Hematopoietic multipotent progenitor cell treated with erythropoietin and hydrocortisone succinate and interleukin-3 and kit ligand, for 4 days (in vitro differentiated cells): ENCODE measurements at regions not wholly inside any gene's neighbourhood (a gene's known extent, or its start where the extent isn't known, plus 50 kb on each side); places are given as distances from the start of the nearest gene placed in this dataset.
A peak's percentile ranks its signal among the peaks of the same experiment; 100 is the strongest.

Source experiments
- DNase-seq: peaks from one replicate; pipeline ENCODE4 v3.0.0-alpha.2; 2015

DNA sequence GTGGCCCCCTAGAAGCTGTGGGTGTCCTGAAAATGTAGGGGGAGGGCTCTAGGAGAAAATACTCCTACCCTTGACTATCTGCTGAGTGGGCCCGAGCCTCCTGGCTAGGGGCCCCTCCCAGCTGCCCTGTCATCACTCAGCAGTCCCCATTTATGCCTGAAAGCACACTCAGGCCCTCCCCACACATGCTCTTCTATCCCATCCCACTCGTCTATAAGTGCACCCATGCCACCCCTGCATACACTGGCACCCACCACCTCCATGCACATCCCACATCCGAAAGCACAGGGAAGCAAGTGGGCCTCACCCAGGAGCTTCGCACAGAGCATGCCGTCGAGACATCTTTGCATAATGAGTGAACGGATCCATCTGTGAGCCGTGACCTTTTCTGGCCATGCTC lies 80.4 kb upstream of the POU3F1 start:
- no peak for DNase-seq

DNA sequence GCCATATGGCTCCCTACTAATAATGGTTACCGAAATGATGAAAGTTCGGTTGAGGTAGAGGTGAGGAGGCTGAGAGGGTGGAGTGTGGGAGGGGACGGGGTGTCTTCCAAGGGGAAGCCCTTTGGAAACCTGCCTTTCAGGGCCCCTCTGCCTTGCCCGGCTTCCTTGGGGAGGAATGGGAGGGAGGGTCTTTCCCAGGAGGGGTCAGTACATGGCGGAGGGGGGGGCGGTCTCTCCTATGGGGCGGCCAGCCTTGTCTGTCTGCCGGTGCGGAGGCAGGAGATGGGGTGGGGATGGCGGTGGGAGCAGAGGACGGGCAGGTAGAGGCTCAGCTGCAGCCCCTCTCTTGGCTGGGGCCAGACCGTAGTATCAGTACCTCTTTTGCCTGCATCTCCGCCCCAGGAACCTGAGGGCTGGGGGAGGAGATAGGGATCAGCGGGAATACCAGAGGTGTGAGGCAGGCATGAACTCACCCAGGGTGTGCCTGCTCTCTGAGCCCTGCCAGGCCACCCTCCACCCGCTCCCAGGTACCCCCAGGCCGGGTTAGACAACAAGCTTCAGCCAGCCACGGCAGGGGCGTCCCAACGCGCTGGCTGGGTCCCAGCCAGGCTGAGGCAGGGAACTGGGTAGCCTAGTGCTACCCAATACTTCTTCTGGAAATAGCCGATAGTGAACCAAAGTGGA lies 79.4 kb upstream of the POU3F1 start:
- DNase-seq = no peak

DNA sequence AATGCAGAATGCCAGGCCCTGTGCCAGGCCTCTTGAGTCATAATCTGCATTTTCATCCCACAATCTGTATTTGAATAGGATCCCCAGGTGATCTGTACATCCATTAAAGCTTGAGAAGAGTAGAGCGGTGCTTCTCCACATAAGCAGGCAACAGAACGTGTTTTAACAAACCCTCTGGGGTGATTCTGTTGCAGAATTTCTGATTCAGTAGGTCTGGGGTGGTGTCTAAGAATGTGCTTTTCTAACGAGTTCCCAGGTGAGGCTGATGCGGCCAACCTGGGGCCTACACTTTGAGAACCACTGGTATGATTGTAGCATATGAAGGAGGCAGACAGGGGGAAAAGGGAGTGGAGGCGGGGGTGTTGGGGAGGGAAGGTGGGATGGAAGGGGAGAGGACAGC lies 78.4 kb upstream of the POU3F1 start:
- no peak for DNase-seq

DNA sequence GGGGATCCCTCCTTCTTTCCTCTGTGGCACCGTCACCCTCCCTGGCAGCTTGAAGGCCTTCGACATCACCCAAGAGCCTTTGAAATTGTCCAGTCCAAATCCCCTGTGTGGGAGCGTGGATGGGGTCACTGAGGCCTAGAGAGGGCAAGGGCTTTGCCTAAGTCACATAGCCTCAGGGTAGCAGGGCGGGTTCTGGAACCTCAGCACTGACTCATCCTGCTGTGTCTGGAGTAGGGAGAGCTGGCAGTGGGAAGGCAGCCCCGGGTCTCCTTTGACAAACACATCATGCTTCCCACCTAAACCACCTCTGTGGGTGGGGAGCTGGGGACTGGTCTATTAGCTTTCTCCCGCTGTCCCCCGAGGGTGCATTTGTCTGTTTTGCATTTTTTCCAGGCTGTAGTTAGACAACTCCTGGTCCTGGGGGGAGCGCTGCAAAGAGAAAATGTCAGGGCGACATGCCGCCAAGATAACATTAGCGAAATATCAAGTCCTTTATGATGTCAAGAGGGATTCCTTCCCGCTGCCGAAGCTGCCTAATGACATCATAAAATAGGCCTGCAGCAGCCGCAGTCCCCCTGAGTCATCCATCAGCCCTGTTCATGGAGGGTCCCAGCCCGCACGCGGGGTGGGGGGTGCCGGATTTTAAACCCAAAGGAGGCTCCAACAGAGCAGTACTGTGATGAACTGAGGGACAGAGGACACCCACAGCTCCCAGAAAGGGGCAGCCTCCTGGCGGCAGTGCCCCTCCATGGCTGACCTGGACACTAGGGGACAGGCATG lies 77.0 kb upstream of the POU3F1 start:
- DNase-seq = no peak

DNA sequence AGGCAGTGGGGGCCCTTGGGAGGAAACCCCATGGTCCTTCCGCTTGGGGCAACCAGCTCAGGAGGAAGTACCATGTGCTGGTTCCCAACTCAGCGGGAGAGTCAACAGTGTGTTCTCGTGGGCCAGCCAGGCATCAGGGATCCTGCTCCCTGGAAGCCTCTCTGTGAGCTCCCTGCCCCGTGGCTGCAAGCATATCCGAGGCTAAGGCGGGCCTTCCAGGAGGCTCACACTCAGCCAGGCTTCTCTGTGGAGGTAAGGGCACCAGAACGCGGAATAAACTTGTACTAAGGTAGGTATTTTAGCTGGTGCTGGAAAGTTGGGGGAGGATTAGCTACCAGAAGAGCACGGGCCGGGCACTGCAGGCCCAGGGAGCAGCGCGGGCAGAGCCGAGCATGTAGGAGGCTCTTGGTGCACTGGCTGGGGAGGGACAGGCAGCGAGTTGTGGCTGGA lies 74.7 kb upstream of the POU3F1 start:
- no peak for DNase-seq

DNA sequence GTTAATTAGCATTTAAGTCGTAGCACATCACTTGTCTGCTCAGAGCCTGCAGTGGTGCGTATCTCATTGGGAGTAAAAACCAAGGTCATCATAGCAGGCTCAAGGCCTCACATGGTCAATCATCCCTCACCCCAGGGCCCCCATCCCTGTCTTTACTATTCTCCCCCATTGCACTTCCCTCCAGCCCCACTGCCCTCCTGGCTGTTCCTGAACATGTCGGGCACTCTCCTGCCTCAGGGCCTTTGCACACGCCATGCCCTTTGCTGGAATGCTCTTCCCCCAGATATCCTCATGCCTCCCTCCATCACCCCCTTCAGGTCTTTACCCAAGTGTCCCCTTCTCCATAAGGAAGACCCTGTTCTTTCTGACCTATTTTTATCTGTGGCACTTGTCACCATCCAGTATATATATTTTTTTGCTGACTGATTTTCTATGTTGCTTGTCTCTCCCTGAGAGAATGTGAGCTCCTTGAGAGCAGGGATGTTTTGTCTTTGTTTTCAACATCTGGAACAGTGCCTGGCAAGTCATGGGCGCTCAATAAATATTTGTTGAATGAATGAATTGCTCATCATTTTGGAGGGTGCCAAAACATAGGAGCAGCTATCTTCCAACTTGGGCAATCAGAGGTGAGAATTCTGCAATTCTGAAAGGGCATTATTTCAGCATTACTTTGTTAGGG lies 74.1 kb upstream of the POU3F1 start:
- DNase-seq = no peak

DNA sequence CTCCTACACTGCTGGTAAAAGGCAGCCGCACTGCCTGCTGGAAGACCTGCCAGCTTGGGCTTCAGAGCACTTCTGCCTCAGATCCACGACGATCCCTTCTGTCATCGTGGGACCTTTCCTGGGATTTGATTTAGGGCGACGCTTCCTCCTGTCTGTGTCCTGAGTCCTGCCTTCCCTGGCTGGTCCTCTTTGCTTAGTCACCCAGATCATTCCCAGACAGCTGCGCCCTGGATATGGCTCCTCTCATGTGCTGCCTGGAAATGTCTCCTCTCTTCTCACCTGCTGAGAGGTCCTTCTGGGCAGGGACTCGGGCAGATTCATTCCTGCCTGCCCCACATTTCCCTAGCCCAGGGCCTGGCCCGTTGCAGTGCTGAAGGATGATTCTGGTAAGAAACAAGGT lies 72.4 kb upstream of the POU3F1 start:
- DNase-seq = no peak

DNA sequence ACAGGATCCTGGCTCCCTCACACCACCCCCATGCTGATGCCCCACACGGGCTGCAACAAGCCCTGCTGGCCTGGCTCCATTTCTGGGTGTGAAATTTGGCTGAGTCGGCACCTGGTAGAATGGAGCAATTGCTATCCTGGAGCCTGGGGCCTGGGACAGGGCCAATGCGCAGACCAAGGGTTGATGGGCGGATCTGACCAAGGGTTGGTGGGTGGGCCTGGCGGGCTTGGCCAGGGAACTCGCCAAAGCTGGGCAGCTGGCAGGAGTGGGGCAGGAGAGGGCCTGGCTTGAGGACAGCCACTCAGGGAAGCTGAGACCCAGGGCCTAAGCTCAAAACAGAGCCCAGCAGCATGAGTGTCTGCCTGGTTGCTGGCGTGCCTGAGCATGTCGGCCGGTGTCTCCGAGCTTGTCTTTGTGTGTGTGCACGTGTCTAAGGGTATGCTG lies 70.9 kb upstream of the POU3F1 start:
- no peak for DNase-seq

DNA sequence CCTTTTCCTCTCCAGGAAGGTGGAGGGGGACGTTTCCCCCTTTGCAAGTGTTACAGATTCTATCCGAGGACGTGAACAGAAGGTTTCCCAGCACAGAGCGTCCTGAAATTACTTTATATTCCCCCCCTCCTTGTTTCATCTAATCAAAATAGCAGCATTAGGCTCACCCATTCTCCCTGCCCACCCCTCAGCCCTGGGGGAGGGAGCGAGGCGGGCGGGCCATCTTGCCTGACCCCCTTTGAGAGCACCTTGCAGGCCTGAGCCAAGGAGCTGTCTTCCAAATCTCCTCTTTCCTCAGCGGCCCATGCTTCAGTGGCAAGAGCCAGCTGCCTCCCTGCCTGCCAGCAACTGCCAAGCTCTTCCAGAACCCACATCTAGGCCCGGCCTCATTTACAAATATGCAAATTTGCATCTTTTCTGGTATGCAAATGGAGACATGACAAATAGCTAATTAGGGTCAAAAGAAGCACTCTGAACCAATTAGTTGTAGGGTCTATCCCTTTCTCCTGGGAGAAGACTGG lies 69.1 kb upstream of the POU3F1 start:
- DNase-seq = no peak

DNA sequence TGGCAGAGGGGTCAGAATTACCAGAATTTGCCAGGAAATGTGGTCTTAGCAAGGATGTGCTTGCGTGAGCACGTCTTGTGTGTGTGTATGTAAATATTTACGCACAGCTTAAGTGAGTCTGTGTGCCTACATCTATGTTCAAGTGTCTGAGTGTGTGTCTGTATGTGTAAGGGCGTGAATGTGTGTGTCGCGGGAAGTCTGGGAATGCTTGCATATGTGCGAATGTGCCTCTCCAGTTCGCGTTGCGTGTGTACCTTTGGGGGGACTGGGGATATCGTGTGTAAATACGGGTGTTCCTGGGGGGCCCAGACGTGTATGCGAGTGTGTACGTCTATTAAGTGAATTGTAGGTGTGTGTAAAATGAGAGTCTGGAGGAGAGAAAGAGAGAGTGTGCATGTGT lies 68.6 kb upstream of the POU3F1 start:
- DNase-seq = no peak

DNA sequence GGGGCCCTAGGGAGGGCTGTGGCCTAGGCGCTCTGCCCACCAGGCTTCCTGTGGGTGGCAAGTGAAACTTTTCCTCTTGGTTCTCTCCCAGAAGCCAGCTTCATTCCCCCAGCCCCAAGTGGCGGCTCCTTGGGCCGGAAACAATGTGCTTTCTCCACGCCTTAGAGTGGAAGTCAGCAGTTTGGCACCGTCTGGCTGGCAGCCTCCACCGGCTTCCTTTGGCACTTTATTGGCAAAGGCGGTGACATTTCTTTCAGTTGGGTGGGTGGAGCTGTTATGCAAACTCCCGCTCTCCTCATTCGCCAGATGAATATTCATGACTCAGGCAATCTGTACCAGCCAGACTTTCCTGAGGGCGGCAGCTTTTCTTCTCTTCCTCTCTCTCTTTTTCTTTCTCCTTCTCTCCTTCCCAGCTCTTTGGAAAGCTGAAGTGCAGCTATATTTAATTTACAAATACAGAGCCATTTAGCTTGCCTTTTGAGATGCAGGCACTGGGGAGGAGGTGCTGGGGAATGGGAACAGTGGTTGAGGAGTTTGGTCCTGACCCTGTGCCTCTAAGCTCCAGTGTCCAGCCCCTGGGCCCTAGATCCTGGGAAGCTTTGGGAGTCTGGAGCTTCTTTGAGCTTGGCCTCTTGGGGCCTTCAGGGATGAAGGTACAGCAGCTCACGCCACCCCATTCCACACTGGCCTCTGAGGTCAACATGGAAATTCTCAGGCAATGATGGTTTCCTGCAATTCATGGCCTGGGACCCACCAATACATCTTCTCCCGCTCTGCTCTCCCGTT lies 67.8 kb upstream of the POU3F1 start:
- DNase-seq = peak; percentile 62

DNA sequence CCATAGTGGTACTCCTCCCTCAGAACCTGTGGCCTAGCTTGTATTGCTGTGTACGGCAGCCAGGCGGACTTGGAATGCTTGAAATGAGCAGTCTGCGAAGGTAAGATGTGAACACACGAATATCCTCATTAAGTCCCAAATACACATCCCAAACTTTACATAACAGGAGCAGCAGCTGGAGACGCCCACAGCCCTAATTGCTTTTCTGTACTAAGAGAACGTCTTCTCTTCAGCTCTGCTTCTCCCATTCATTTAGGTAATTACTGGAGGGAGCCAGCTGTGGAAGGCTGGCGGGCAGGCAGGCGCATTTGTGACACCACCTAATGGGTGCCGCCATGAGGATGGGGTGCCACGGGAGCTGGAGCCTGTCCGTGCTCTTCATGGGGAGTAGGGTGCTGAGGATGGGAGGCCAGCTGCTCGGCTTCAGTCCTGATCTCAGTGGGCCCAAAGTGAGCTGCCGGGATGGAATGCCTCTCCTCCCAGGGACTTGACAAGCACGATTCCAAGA lies 66.6 kb upstream of the POU3F1 start:
- DNase-seq = no peak

DNA sequence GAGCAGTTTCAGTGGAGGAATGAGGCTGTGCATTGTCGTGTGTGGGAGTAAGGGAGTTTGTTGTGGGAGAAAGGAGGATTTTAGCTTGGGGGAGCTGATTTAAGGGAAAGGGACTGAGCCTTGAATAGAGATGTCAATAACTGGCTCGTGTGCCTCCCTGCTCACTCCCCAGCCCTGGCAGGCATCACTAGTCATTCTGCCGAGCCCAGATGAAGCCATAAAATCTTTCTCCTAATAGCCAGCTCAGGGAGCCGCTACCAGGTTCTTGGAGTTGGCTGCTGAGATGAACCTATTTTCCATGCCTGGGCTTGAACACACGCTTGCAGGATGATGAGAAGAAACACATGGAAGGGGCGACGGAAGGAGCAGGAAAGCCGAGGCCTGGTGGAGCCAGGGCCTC lies 65.0 kb upstream of the POU3F1 start:
- no peak for DNase-seq

DNA sequence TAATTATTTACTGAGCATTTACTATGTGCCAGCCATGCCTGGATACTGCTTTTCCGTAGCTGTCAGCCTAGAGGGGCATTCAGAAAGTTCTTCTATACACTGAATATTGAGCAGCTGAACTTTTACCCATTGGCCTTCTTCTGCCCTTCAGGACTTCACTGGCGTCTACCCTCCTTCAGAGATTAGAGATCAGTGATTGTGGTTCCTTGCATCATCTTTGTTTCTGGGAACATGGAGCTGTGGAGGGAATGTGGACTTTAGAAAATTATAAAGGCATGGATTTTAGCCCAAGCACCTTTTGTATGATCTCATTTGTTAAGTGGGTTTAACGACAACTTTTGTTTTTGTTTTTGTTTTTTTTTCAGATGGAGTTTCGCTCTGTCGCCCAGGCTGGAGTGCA lies 58.7 kb upstream of the POU3F1 start:
- DNase-seq = no peak

DNA sequence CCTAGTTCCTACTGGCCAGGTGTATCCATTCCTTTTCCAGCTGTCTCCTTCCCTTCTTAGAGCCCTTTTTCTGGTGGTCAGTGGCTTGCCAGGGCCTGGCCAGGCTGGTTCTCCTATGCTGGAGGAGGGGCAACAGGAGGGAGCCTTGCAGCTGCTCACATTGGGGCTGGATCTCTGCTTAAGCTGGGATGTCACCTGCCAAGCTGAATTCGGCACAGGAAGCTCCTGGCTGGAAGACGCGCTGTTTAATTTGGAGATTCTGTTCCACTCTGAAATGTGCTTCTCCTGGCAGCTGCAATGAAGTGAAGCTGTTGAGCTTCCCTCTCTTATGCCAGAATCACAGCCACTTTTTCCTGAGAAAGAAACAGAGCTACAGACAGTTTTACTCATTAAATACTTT lies 56.0 kb upstream of the POU3F1 start:
- no peak for DNase-seq

DNA sequence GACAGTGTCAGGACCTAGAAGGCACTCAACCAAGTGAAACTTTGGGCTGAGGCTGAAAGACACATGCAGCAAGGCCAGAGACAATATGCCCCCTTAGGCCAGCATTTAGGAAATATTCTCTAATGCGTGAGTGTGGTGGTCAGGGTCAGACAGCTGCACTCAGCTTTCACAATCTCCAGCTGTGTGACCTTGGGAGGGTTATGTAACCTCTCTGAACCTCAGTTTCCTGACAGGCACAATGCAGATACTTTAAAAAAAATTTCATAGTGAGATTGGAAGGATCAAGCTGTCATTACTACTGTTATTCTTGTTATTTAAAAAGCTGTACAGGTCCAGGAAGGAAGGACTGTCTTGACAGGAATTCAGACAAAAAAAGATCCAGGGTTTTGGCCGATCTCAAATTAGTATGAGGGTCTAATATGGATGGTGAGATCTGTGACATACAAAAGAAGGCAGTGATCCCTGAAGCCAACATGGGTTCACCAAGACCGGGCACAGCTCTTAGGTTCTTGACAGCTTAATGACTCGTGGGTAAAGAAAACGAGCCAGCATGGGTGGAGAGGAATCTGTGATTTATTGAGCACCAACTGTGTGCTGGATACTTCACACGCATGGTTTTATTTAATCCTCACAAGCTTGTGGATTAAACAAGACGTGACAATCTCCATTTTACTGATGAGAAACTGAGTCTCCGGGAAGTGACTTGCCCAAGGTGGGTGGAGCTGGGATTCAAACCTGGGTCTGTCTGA lies 54.6 kb upstream of the POU3F1 start:
- DNase-seq = no peak

DNA sequence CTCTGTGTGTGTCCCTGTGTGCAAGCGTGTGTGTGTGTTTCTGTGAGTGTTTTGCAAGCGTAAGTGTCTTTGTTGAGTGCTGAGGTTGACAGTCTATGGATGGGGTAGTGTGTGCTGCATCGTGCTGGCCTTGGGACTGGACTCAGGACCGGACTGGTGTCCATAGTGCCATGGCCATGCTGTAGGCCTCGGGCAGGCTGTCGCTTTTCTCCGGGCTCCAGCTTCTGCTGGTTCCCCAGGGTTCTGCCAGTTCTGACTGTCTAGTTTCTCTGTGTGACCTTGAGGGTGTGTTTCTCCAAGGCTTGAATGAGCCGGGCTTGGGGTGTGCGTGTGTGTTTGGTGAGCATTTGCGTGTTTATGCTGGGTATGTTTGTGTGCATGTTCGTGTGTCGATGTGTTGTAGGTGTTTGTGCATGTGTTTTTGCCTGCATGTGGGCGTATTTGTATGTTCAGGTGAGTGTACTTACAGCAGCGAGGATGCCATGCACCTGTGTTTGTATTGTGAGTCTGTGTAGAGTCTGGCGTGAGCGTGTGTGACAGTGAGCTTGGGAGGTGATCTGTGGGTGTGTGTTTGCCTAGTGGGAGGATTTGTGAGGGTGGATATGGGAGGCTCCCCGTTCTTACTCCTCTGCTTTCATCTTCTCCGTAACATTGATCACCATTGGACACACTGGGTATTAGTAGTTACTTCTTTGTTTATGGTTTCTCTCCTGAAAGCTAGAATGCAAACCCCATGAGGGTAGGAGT lies 51.7 kb upstream of the POU3F1 start:
- no peak for DNase-seq

DNA sequence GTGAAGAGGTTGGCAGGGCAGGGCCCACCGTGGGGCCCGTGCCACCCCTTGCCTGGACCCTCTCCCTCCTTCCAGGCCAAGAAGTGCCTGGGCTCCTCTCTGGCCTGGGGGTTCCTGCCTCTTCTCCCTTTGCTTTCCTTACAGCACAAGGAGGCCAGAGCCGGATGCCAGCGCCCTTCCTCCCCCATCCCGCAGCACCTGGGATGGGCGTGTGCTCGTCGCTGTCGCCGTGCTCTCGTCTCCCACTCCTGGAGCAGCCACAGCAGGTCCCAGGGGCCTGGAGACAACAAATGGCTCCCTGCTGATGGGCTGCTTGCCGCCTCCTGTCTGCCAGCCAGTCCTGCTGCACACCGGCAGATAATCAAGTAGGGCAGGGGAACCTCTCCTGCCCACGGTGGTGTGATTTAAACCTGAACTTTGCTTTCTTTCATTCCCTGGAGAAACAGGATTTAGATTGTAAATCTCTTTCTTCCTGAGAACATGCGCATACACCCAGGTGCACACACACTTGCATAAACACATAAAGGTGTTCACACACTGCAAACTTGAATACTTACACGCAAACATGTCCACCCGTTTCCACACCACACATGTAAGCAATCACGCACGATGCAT lies 50.8 kb upstream of the POU3F1 start:
- DNase-seq = no peak
